GM18502 (cell line): ENCODE measurements at regions not wholly inside any gene's neighbourhood (a gene's known extent, or its start where the extent isn't known, plus 50 kb on each side); places are given as distances from the start of the nearest gene placed in this dataset.
A peak's percentile ranks its signal among the peaks of the same experiment; 100 is the strongest.
"Not testable (repeated sequence)": the region's sequence is repeated elsewhere in the genome, so short reads cannot be mapped to it uniquely, and the experiment has no call there.

Experiments
- ATAC-seq: cut with Tn5 transposase; IDR thresholded peaks from one replicate; pipeline ENCODE4 v1.9.1; 2021; ENCODE audit warnings: mild to moderate bottlenecking; ENCODE audit not compliant: unreplicated experiment, poor library complexity

- no peak for ATAC-seq
These were observed 51.2 kb upstream of the GPR31 start for GRCh38 chr6:167208819-167209576.

DNA sequence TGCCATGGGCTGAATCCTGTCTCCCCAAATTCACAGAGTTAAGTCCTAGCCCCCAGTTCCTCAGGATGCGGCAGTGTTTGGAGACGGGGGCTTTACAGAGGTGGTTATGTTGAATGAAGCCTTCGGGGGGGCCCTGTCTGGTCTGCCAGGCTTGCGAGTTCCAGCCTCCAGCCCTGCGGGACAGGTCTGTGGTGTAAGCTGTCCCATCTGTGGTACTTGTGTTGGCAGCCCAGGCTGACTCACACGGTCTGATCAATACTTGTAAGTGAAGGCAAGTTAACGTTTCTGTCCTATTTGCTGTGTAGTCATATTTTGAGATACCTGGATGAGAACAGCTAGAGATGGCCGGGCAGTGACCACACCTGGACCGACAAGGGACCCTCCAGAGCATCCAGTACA lies 51.8 kb upstream of the GPR31 start:
- no peak for ATAC-seq

GRCh38 chr6:167210375-167211294 lies 52.9 kb upstream of the GPR31 start:
- no peak for ATAC-seq

DNA sequence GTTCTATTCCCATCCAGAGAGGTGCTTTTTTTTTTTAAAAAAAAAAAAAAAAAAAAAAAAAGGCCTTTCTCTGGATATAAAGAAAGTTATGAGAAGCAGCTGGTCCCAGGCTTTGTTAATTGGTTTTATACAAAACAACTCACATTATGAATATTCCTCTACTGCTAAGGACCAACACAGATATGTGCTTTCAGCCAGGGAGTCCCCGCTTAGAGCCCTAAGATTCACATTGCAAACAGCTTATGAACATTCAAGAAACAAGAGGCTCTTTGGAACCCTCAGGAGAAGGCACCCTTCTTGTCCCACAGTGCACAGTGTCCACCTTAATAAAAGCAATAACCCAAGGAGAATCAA lies 53.5 kb upstream of the GPR31 start:
- ATAC-seq = no peak

- peak; percentile 39 for ATAC-seq
These were observed 54.3 kb upstream of the GPR31 start for GRCh38 chr6:167211881-167212712.

- ATAC-seq = peak; percentile 89
These were observed 54.9 kb upstream of the GPR31 start for GRCh38 chr6:167212713-167213005.

GRCh38 chr6:167214206-167214605 lies 56.4 kb upstream of the GPR31 start:
- no peak for ATAC-seq

GRCh38 chr6:167215429-167216250 lies 57.9 kb upstream of the GPR31 start:
- not testable (repeated sequence) for ATAC-seq

GRCh38 chr6:167216390-167217050 lies 58.7 kb upstream of the GPR31 start:
- not testable (repeated sequence) for ATAC-seq

- not testable (repeated sequence) for ATAC-seq
These were observed 59.3 kb upstream of the GPR31 start for GRCh38 chr6:167217073-167217472.

DNA sequence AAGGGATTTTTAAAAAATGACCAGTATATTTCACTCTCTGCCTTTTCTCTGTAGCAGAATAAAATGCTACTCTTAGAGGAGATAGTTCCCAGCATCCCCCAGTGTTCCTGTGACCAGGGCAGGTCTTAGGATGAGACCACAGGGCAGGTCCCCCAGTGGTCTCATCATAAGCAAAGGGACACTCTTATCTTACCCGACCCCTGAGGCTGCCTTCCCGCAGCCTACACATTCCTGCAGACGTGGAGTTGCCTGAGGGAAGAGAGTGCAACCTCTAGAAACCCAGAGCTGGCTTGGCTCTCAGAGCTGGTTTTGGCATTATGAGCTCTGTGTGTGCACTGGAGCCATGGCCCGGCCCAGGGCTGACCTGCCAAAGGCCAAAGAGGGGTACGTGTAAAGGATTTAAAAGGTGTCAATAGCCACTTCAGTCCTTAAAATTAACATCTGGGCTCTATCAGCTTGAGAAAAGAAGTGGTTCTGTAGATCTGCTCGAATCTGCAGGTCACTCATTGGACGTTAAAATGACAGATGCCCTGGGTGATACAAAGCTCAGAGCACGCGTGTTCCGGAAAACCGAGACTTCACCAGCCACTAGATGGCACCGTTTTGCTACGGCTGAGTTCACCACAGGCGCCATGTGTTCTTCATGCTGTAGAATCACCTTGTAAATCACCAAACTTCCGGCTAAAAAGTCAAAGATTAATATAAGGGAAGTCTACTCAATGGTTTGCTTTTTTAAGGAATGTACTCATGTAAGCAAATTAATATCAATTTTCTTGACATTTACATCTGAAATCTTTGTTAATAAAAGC lies 60.4 kb upstream of the GPR31 start:
- peak; percentile 83 for ATAC-seq

- not testable (repeated sequence) for ATAC-seq
These were observed 61.3 kb upstream of the GPR31 start for GRCh38 chr6:167219079-167219478.

- ATAC-seq = no peak
These were observed 62.3 kb upstream of the GPR31 start for GRCh38 chr6:167219967-167220512.

- no peak for ATAC-seq
These were observed 63.8 kb upstream of the GPR31 start for GRCh38 chr6:167221400-167222201.

- not testable (repeated sequence) for ATAC-seq
These were observed 65.3 kb upstream of the UNC93A start for GRCh38 chr6:167225566-167226382.

GRCh38 chr6:167226383-167226685 lies 64.8 kb upstream of the UNC93A start:
- ATAC-seq = no peak

DNA sequence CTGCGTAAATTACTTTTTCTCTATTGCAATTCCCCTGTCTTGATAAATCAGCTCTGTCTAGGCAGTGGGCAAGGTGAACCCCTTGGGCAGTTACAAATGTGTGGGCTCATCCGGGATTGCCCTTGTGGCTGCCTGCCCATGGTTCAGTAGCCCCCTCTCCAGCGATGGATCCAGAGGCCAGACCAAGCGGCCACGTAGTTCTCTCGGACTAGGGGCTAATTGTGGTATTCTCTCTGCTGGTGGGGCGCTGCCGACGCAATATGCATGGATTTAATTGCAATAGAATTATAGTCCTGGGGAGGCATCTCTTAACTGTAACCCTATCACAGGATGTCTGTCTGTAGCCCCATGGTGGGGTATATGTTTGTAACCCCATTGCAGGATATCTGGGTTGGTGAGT lies 64.3 kb upstream of the UNC93A start:
- no peak for ATAC-seq
